Tibial artery (tissue), 4 donors: ENCODE measurements at regions not wholly inside any gene's neighbourhood (a gene's known extent, or its start where the extent isn't known, plus 50 kb on each side); places are given as distances from the start of the nearest gene placed in this dataset.

ENCODE experiments used
- DNase-seq, 2 donors: peaks; one replicate each; pipeline ENCODE4 v3.0.0-alpha.2; 2019
- H3K27ac ChIP-seq, 2 donors: fragments of 200-600 bp; sonication (generic) in 1 of 2; 1 replicate in 1 of 2; 2 replicates in 1 of 2; pipeline ENCODE4 v1.5.1; 2018 to 2019; ENCODE audit warnings: mild to moderate bottlenecking in 1 of 2
- H3K27me3 ChIP-seq, 2 donors: fragments of 200-600 bp; sonication (generic) in 1 of 2; one replicate each; pipeline versions ENCODE4 v1.5.1 to v1.6.0; 2016 to 2019
- H3K36me3 ChIP-seq, 3 donors: fragments of 200-600 bp; sonication (generic) in 2 of 3; one replicate each; pipeline ENCODE4 v1.5.1; 2016 to 2019; ENCODE audit warnings: mild to moderate bottlenecking in 2 of 3
- H3K4me1 ChIP-seq, 4 donors: fragments of 200-600 bp; sonication (generic) in 2 of 4; 1 replicate in 3 of 4; 2 replicates in 1 of 4; pipeline ENCODE4 v1.5.1; 2016 to 2019
- H3K4me3 ChIP-seq, 2 donors: fragments of 200-600 bp; sonication (generic) in 1 of 2; 1 replicate in 1 of 2; 2 replicates in 1 of 2; pipeline ENCODE4 v1.5.1; 2018 to 2019; ENCODE audit warnings: mild to moderate bottlenecking in 2 of 2
- H3K9me3 ChIP-seq, 3 donors: fragments of 200-600 bp; sonication (generic) in 1 of 3; one replicate each; pipeline ENCODE4 v1.5.1; 2016 to 2019
- intact Hi-C: fragments of 100-400 bp; cut with DNase I; formaldehyde crosslinking; loops from one replicate; pipeline ENCODE4 v1.15.0; 2023; ENCODE audit warnings: low total_unique reads
- TF ChIP-seq, protein P1 (sequence below), 2 experiments: fragments of 200-600 bp in 1 of 2; fragments of 450-650 bp in 1 of 2; IDR thresholded peaks; one replicate each; pipeline ENCODE4 v1.5.1; 2017 to 2019; ENCODE audit warnings: antibody characterized with exemption in 2 of 2, mild to moderate bottlenecking in 1 of 2, moderate library complexity in 1 of 2

GRCh38 chr7:21214657-21215056, 213.2 kb upstream of the SP4 start:
- no peak for DNase-seq
- Histone ChIP-seq H3K9me3 (no peaks in the 10 kb centered on the region), H3K4me3 (no peak overlapping the region), H3K36me3 (no peaks in the 10 kb centered on the region), H3K27ac (no peak overlapping the region), H3K27me3 (no peaks in the 10 kb centered on the region), H3K4me1 (no peaks in the 10 kb centered on the region)
- intact Hi-C loops: no loop called here
- TF ChIP-seq, protein P1, sequence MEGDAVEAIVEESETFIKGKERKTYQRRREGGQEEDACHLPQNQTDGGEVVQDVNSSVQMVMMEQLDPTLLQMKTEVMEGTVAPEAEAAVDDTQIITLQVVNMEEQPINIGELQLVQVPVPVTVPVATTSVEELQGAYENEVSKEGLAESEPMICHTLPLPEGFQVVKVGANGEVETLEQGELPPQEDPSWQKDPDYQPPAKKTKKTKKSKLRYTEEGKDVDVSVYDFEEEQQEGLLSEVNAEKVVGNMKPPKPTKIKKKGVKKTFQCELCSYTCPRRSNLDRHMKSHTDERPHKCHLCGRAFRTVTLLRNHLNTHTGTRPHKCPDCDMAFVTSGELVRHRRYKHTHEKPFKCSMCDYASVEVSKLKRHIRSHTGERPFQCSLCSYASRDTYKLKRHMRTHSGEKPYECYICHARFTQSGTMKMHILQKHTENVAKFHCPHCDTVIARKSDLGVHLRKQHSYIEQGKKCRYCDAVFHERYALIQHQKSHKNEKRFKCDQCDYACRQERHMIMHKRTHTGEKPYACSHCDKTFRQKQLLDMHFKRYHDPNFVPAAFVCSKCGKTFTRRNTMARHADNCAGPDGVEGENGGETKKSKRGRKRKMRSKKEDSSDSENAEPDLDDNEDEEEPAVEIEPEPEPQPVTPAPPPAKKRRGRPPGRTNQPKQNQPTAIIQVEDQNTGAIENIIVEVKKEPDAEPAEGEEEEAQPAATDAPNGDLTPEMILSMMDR (IDR thresholded peaks at IDR 0.05): no peak

- Histone ChIP-seq H3K4me3 (no peak overlapping the region), H3K27me3 (no peaks in the 10 kb centered on the region), H3K36me3 (no peaks in the 10 kb centered on the region), H3K4me1 (no peaks in the 10 kb centered on the region), H3K27ac (no peak overlapping the region), H3K9me3 (no peaks in the 10 kb centered on the region)
- no peak for DNase-seq
- intact Hi-C loops: no loop called here
- TF ChIP-seq, protein P1 (IDR thresholded peaks at IDR 0.05): no peak
These were observed 212.6 kb upstream of the SP4 start for GRCh38 chr7:21215307-21215706.

GRCh38 chr7:21217365-21217764, 210.5 kb upstream of the SP4 start:
- Histone ChIP-seq H3K27me3 (no peaks in the 10 kb centered on the region), H3K4me1 (no peaks in the 10 kb centered on the region), H3K27ac (no peak overlapping the region), H3K4me3 (no peak overlapping the region), H3K36me3 (no peaks in the 10 kb centered on the region), H3K9me3 (no peaks in the 10 kb centered on the region)
- TF ChIP-seq, protein P1 (IDR thresholded peaks at IDR 0.05): no peak
- DNase-seq: no peak
- intact Hi-C loops: no loop called here

DNA sequence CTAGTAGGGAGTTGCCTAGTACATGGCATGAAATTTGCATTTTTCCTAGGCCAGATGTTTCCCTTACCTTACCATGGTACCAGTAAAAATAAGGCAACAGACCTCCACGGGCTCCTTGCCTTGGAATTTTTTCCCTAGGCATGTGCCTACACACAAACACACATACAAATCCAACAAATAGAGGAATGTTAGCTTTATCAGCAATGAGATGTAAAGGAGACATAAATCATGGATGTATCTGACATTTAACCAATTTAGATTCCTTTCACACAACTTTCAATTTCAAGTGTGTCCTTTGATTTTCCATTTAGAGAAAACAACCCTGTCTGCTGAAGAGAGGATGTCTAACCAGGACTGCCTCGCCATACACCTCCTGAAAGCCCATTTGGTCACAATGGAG, 209.7 kb upstream of the SP4 start:
- no peaks in the 10 kb centered on the region for H3K4me1 ChIP-seq
- TF ChIP-seq, protein P1 (IDR thresholded peaks at IDR 0.05): no peak
- intact Hi-C loops: no loop called here
- H3K4me3 ChIP-seq: no peak overlapping the region
- H3K27me3 ChIP-seq: no peaks in the 10 kb centered on the region
- no peak overlapping the region for H3K27ac ChIP-seq
- no peaks in the 10 kb centered on the region for H3K36me3 ChIP-seq
- DNase-seq: no peak
- H3K9me3 ChIP-seq: no peaks in the 10 kb centered on the region

- no peaks in the 10 kb centered on the region for H3K27me3 ChIP-seq
- DNase-seq: no peak
- no peaks in the 10 kb centered on the region for H3K36me3 ChIP-seq
- intact Hi-C loops: no loop called here
- H3K4me1 ChIP-seq: no peaks in the 10 kb centered on the region
- no peak overlapping the region for H3K27ac ChIP-seq
- H3K4me3 ChIP-seq: no peak overlapping the region
- TF ChIP-seq, protein P1 (IDR thresholded peaks at IDR 0.05): no peak
- H3K9me3 ChIP-seq: no peaks in the 10 kb centered on the region
These were observed 206.8 kb upstream of the SP4 start for GRCh38 chr7:21221130-21221529.
